Type B pancreatic cell (in vitro differentiated cells): ENCODE measurements at regions not wholly inside any gene's neighbourhood (a gene's known extent, or its start where the extent isn't known, plus 50 kb on each side); places are given as distances from the start of the nearest gene placed in this dataset.

Experiments used
- DNase-seq: peaks from one replicate; pipeline ENCODE4 v3.0.0; 2021; ENCODE audit warnings: mixed read lengths; ENCODE audit not compliant: unreplicated experiment; ENCODE audit errors: extremely low spot score
- H3K27ac Mint-ChIP-seq: 2 replicates; pipeline ENCODE4 v1.8.0; 2021; ENCODE audit warnings: mild to moderate bottlenecking, mixed read lengths
- H3K27me3 Mint-ChIP-seq: 2 replicates; pipeline ENCODE4 v1.8.0; 2021; ENCODE audit warnings: mixed read lengths
- H3K36me3 Mint-ChIP-seq: 2 replicates; pipeline ENCODE4 v1.8.0; 2021; ENCODE audit warnings: mixed read lengths
- H3K4me1 Mint-ChIP-seq: one replicate; pipeline ENCODE4 v1.8.0; 2021; ENCODE audit warnings: mixed read lengths; ENCODE audit not compliant: unreplicated experiment
- H3K4me3 Mint-ChIP-seq: 2 replicates; pipeline ENCODE4 v1.8.0; 2021; ENCODE audit warnings: mild to moderate bottlenecking, mixed read lengths
- H3K9me3 Mint-ChIP-seq: 2 replicates; pipeline ENCODE4 v1.8.0; 2021; ENCODE audit warnings: mixed read lengths
- TF ChIP-seq, protein P1 (sequence below): fragments of 200-600 bp; sonication (generic); conservative IDR thresholded peaks from 2 replicates; pipeline ENCODE4 v1.5.0; 2021; ENCODE audit warnings: antibody characterized with exemption, mild to moderate bottlenecking

- Mint-ChIP-seq H3K4me3 (no peak overlapping the region), H3K9me3 (peaks cover 4% of the 10 kb centered on the region), H3K27ac (no peak overlapping the region), H3K4me1 (peaks cover 10% of the 10 kb centered on the region), H3K36me3 (no peaks in the 10 kb centered on the region), H3K27me3 (peaks cover 13% of the 10 kb centered on the region)
- TF ChIP-seq, protein P1, sequence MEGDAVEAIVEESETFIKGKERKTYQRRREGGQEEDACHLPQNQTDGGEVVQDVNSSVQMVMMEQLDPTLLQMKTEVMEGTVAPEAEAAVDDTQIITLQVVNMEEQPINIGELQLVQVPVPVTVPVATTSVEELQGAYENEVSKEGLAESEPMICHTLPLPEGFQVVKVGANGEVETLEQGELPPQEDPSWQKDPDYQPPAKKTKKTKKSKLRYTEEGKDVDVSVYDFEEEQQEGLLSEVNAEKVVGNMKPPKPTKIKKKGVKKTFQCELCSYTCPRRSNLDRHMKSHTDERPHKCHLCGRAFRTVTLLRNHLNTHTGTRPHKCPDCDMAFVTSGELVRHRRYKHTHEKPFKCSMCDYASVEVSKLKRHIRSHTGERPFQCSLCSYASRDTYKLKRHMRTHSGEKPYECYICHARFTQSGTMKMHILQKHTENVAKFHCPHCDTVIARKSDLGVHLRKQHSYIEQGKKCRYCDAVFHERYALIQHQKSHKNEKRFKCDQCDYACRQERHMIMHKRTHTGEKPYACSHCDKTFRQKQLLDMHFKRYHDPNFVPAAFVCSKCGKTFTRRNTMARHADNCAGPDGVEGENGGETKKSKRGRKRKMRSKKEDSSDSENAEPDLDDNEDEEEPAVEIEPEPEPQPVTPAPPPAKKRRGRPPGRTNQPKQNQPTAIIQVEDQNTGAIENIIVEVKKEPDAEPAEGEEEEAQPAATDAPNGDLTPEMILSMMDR = no peak
- no peak for DNase-seq
These were observed 52.5 kb upstream of the RPL34 start for GRCh38 chr4:108567831-108568230.

DNA sequence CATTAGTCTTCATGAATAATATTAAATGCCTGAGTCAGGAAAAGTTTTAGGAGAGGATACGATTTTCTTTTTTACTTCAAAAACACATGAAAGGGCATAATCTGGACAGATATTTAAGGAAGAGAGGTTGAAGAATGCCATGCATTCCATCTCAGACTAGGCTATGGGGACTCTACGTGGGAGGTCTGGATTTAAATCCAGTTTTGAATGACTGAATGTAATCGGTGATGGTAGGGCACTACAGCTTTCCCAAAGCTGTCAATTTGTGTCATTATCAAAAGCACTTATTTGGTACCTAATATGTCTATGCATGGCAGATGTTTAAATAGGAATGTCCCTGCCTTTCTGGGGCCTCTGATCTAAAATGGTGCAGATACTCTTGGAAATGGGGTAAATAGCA, 59.3 kb upstream of the RPL34 start:
- no peaks in the 10 kb centered on the region for H3K27me3 Mint-ChIP-seq
- no peaks in the 10 kb centered on the region for H3K36me3 Mint-ChIP-seq
- TF ChIP-seq, protein P1 = no peak
- peak overlapping the region; percentile 5 for H3K4me3 Mint-ChIP-seq
- no peak for DNase-seq
- peaks cover 8% of the 10 kb centered on the region for H3K9me3 Mint-ChIP-seq
- H3K4me1 Mint-ChIP-seq = peaks cover 17% of the 10 kb centered on the region
- H3K27ac Mint-ChIP-seq = peak overlapping the region; percentile 2

- no peaks in the 10 kb centered on the region for H3K27me3 Mint-ChIP-seq
- no peaks in the 10 kb centered on the region for H3K36me3 Mint-ChIP-seq
- H3K9me3 Mint-ChIP-seq = peaks cover 8% of the 10 kb centered on the region
- no peak for DNase-seq
- no peak overlapping the region for H3K27ac Mint-ChIP-seq
- H3K4me1 Mint-ChIP-seq = peaks cover 17% of the 10 kb centered on the region
- TF ChIP-seq, protein P1 = no peak
- no peak overlapping the region for H3K4me3 Mint-ChIP-seq
These were observed 59.8 kb upstream of the RPL34 start for GRCh38 chr4:108560616-108561015.

GRCh38 chr4:108559911-108560310, 60.5 kb upstream of the RPL34 start:
- Mint-ChIP-seq H3K4me1 (peaks cover 17% of the 10 kb centered on the region), H3K27me3 (no peaks in the 10 kb centered on the region), H3K27ac (no peak overlapping the region), H3K9me3 (peaks cover 8% of the 10 kb centered on the region), H3K4me3 (no peak overlapping the region), H3K36me3 (no peaks in the 10 kb centered on the region)
- DNase-seq = no peak
- TF ChIP-seq, protein P1 = no peak

DNA sequence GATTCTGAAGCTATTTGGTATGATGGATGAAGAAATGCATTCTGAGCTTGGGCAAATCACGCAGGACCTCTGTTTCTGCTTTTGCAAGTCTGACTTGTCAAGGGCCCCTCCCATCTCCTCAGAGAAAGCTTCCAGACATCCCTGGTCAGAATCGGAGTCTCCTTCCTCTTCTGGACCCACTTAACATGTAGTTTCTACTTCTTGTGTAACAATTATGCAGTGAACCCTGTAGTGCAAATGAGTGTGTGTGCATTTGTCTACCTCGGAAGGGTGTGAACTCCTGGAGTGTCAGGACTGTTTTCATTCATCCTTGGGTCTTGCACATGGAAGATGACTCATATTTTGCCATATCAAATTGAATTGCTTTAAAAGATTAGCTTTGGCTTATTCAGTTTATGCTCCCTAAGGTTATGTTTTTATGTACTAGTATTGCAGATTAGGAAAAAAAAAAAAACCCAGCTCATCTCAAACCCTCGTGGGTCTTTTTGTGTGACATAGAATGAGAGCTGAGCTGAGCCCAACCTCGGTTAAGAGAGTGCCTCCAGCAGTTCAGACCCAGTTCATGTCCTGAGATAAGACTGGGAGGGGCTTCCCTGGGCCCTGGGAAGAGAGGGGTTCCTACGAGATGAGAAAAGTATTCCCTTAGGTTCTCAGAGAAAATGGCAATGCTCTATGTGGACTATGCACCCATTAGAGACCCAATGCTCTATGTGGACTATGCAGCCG, 61.1 kb upstream of the RPL34 start:
- Mint-ChIP-seq H3K9me3 (peaks cover 8% of the 10 kb centered on the region), H3K27me3 (no peaks in the 10 kb centered on the region), H3K36me3 (no peaks in the 10 kb centered on the region), H3K27ac (no peak overlapping the region), H3K4me1 (peaks cover 17% of the 10 kb centered on the region), H3K4me3 (no peak overlapping the region)
- no peak for DNase-seq
- TF ChIP-seq, protein P1 = no peak
